ENCODE measurements at regions not wholly inside any gene's neighbourhood (a gene's known extent, or its start where the extent isn't known, plus 50 kb on each side); places are given as distances from the start of the nearest gene placed in this dataset.
"Not testable (repeated sequence)": the region's sequence is repeated elsewhere in the genome, so short reads cannot be mapped to it uniquely, and the experiment has no call there.

DNA sequence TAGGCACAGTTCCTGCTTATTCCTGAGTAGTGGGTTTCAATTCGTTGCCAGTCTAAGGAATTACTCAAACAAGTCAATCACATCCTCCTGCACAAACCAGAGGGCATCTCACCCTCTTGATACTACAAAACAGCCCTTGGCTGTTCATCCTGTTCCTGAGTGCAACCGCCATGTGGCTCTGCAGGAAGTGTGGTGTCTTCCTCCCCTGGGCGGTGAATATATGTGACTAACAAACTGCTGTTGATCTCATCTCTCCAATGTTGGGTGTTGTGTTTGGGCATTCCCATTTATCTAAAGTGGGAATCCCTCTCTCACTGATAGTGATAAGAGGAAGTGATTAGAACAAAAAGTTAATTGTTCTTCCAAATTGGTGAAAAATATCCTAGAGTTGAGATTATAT lies 163.0 kb downstream of the TBX18 start:
- Histone ChIP-seq H3K27me3 (ENCODE audit: control insufficient read depth, insufficient read depth, low read length) (no peaks in the 10 kb centered on the region), H3K4me3 (ENCODE audit: low read depth, low read length) (no peak overlapping the region), H3K36me3 (ENCODE audit: control insufficient read depth, insufficient read depth, low read length) (no peaks in the 10 kb centered on the region)
- no peak for TF ChIP-seq CTCF (IDR thresholded peaks at IDR 0.05; ENCODE audit: insufficient read depth, low read length, severe bottlenecking)
- FAIRE-seq: no peak
- no peak for DNase-seq (ENCODE audit: low read depth)

DNA sequence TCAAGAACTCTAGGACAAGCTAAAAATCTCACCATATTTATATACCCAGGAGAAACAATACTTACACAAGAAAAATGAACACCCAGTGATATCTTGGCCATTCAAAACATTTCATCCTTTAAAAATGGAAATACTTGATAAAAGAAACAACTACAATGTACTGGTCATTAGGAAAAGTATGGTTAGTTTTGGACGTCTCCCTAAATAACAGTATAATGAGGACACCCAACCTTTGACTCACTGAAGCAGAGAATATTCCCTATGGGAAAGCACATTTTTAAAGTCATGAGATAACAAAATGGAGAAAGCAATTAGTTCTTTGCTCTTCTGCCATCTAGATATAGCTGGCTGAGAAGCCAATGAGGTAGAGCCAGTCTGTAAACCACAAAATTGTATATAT lies 164.4 kb downstream of the TBX18 start:
- FAIRE-seq: no peak
- H3K27me3 ChIP-seq (ENCODE audit: control insufficient read depth, insufficient read depth, low read length): no peaks in the 10 kb centered on the region

GRCh38 chr6:84597238-84597875 lies 167.0 kb downstream of the TBX18 start:
- FAIRE-seq (no peak), DNase-seq (ENCODE audit: low read depth) (no peak)
- no peaks in the 10 kb centered on the region for H3K36me3 ChIP-seq (ENCODE audit: control insufficient read depth, insufficient read depth, low read length)
- no peaks in the 10 kb centered on the region for H3K27me3 ChIP-seq (ENCODE audit: control insufficient read depth, insufficient read depth, low read length)
- no peak for TF ChIP-seq CTCF (IDR thresholded peaks at IDR 0.05; ENCODE audit: insufficient read depth, low read length, severe bottlenecking)
- no peak overlapping the region for H3K4me3 ChIP-seq (ENCODE audit: low read depth, low read length)

More for the DNA sequence above, 164.4 kb downstream of the TBX18 start:
- Histone ChIP-seq H3K36me3 (ENCODE audit: control insufficient read depth, insufficient read depth, low read length) (no peaks in the 10 kb centered on the region), H3K4me3 (ENCODE audit: low read depth, low read length) (no peak overlapping the region)
- TF ChIP-seq CTCF (IDR thresholded peaks at IDR 0.05; ENCODE audit: insufficient read depth, low read length, severe bottlenecking): no peak
- no peak for DNase-seq (ENCODE audit: low read depth)

DNA sequence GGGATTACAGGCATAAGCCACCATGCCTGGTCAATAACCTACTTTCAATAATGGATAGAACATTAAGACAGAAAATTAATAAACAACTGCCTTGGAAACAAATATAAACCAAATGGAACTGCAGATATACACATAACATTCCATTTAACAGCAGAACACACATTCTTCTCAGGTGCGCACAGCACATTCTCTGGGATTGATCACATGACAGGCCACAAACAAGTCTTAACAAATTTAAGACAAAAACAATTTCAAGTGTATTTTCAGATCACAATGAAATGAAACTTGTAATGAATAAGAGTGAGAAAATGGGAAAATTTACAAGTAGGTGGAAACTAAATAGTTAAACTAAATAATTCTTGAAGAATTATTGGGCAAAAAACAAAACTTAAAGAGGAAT lies 167.9 kb downstream of the TBX18 start:
- Histone ChIP-seq H3K4me3 (ENCODE audit: low read depth, low read length) (no peak overlapping the region), H3K36me3 (ENCODE audit: control insufficient read depth, insufficient read depth, low read length) (no peaks in the 10 kb centered on the region), H3K27me3 (ENCODE audit: control insufficient read depth, insufficient read depth, low read length) (no peaks in the 10 kb centered on the region)
- no peak for TF ChIP-seq CTCF (IDR thresholded peaks at IDR 0.05; ENCODE audit: insufficient read depth, low read length, severe bottlenecking)
- DNase-seq (ENCODE audit: low read depth) (peak; percentile 57), FAIRE-seq (no peak)

- no peak for TF ChIP-seq CTCF (IDR thresholded peaks at IDR 0.05; ENCODE audit: insufficient read depth, low read length, severe bottlenecking)
- H3K27me3 ChIP-seq (ENCODE audit: control insufficient read depth, insufficient read depth, low read length): no peaks in the 10 kb centered on the region
- H3K4me3 ChIP-seq (ENCODE audit: low read depth, low read length): no peak overlapping the region
- no peaks in the 10 kb centered on the region for H3K36me3 ChIP-seq (ENCODE audit: control insufficient read depth, insufficient read depth, low read length)
- FAIRE-seq (no peak), DNase-seq (ENCODE audit: low read depth) (no peak)
Measured at GRCh38 chr6:84588697-84589080, 175.7 kb downstream of the TBX18 start.

- H3K27me3 ChIP-seq (ENCODE audit: control insufficient read depth, insufficient read depth, low read length); FAIRE-seq; H3K4me3 ChIP-seq (ENCODE audit: low read depth, low read length); H3K36me3 ChIP-seq (ENCODE audit: control insufficient read depth, insufficient read depth, low read length); DNase-seq (ENCODE audit: low read depth): not testable (repeated sequence)
Measured at GRCh38 chr6:84587994-84588696, 176.3 kb downstream of the TBX18 start.

DNA sequence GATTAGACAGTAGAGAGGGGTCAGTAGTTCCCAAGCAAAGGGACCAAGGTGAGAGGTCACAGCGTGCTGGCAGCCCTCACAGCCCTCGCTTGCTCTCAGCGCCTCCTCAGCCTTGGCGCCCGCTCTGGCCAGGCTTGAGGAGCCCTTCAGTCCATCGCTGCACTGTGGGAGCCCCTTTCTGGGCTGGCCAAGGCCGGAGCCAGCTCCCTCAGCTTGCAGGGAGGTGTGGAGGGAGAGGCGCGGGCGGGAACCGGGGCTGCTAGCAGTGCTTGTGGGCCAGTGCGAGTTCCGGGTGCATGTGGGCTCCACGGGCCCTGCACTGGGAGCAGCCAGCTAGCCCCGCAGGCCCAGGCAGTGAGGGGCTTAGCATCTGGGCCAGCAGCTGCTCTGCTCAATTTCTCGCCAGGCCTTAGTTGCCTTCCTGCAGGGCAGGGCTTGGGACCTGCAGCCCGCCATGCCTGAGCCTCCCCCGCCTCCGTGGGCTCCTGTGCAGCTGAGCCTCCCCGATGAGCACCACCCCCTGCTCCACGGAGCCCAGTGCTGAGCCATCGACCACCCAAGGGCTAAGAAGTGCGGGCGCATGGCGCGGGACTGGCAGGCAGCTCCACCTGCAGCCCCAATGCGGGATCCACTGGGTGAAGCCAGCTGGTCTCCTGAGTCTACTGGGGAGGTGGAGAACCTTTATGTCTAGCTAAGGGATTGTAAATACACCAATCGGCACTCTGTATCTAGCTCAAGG lies 177.0 kb downstream of the TBX18 start:
- not testable (repeated sequence) for H3K27me3 ChIP-seq (ENCODE audit: control insufficient read depth, insufficient read depth, low read length); DNase-seq (ENCODE audit: low read depth); FAIRE-seq; H3K4me3 ChIP-seq (ENCODE audit: low read depth, low read length); H3K36me3 ChIP-seq (ENCODE audit: control insufficient read depth, insufficient read depth, low read length)

Data from bronchial epithelial cell (primary cell).